Endothelial cell of umbilical vein (primary cell): ENCODE measurements at regions not wholly inside any gene's neighbourhood (a gene's known extent, or its start where the extent isn't known, plus 50 kb on each side); places are given as distances from the start of the nearest gene placed in this dataset.

Source experiments
- BruUV-seq: library from RNA; stranded (reverse); fragments of 400-500 nt; replicated peaks from 2 replicates; lab custom pipeline; 2021; lab: Mats Ljungman, UMichigan
- CTCF ChIA-PET: fragments of 300-600, 350-600 bp; sonication (Branson Sonifier 250); formaldehyde crosslinking; loops from one replicate; lab custom pipeline; 2021; ENCODE audit warnings: antibody characterized with exemption, inconsistent platforms; lab: Charles Lee
- POLR2A ChIA-PET: fragments of 300-600, 350-600 bp; sonication (Branson Sonifier 250); formaldehyde crosslinking; loops from one replicate; lab custom pipeline; 2021; ENCODE audit warnings: antibody characterized with exemption, inconsistent platforms; lab: Charles Lee
- DNase-seq: peaks from one replicate; pipeline ENCODE4 v3.0.0-alpha.2; 2011; ENCODE audit warnings: low read depth, low spot score
- FAIRE-seq: peaks from 2 replicates; lab custom pipeline; 2011; peaks lifted over from hg19 to GRCh38; lab: Jason Lieb, UNC
- H2AFZ ChIP-seq: 2 replicates; pipeline ENCODE4 v1.6.0; 2012; ENCODE audit warnings: low read depth, low read length, control low read depth, inconsistent platforms
- H3K27ac ChIP-seq: 2 replicates; pipeline ENCODE4 v1.5.1; 2011; ENCODE audit warnings: low read depth, mild to moderate bottlenecking, control low read depth, low read length, moderate library complexity; ENCODE audit not compliant: insufficient read depth
- H3K27me3 ChIP-seq, 2 experiments: 2 replicates each; pipeline versions ENCODE4 v1.6.0 to v1.6.1; 2011; ENCODE audit warnings: low read length in 2 of 2, mixed read lengths in 1 of 2; ENCODE audit not compliant: control insufficient read depth in 2 of 2, insufficient read depth in 2 of 2
- H3K36me3 ChIP-seq, 2 experiments: 2 replicates in 1 of 2; 3 replicates in 1 of 2; pipeline ENCODE4 v1.5.1; 2011; ENCODE audit warnings: low read length in 2 of 2, mild to moderate bottlenecking in 1 of 2, moderate library complexity in 1 of 2; ENCODE audit not compliant: control insufficient read depth in 2 of 2, insufficient read depth in 2 of 2; ENCODE audit errors: extremely low read depth in 1 of 2
- H3K4me1 ChIP-seq: 3 replicates; pipeline ENCODE4 v1.5.1; 2011; ENCODE audit warnings: mild to moderate bottlenecking, low read length; ENCODE audit not compliant: control insufficient read depth, insufficient read depth; ENCODE audit errors: extremely low read depth
- H3K4me2 ChIP-seq: 2 replicates; pipeline ENCODE4 v1.6.1; 2011; ENCODE audit warnings: low read length, control low read depth, mixed read lengths; ENCODE audit not compliant: insufficient read depth
- H3K4me3 ChIP-seq, 3 experiments: fragments of 200-600 bp in 1 of 3; sonication (generic), shearing (Covaris generic) in 1 of 3; replicated peaks in 1 of 3; 2 replicates each; pipeline ENCODE4 v1.5.1; 2011 to 2016; ENCODE audit warnings: control low read depth in 3 of 3, low read length in 3 of 3, mild to moderate bottlenecking in 2 of 3, inconsistent platforms in 1 of 3, low read depth in 1 of 3, moderate library complexity in 1 of 3; ENCODE audit not compliant: insufficient read depth in 1 of 3
- H3K79me2 ChIP-seq: 2 replicates; pipeline ENCODE4 v1.6.0; 2012; ENCODE audit warnings: low read length, inconsistent platforms; ENCODE audit not compliant: control insufficient read depth, insufficient read depth
- H3K9ac ChIP-seq: replicated peaks from 2 replicates; pipeline ENCODE3; 2011; ENCODE audit warnings: low read length, control low read depth; ENCODE audit not compliant: insufficient read depth; ENCODE audit errors: extremely low read depth
- H3K9me1 ChIP-seq: replicated peaks from 3 replicates; pipeline ENCODE4 v1.6.0; 2011; ENCODE audit warnings: mild to moderate bottlenecking, low read length; ENCODE audit not compliant: control insufficient read depth, insufficient read depth; ENCODE audit errors: extremely low read depth
- H3K9me3 ChIP-seq: replicated peaks from 2 replicates; pipeline ENCODE4 v1.5.1; 2012; ENCODE audit warnings: low read length, inconsistent platforms; ENCODE audit not compliant: control insufficient read depth, insufficient read depth
- H4K20me1 ChIP-seq: replicated peaks from 2 replicates; pipeline ENCODE3; 2011; ENCODE audit warnings: mild to moderate bottlenecking, low read length; ENCODE audit not compliant: control insufficient read depth, insufficient read depth; ENCODE audit errors: extremely low read depth
- CTCF ChIP-seq, 2 donors: IDR thresholded peaks; 1 replicate in 1 of 2; 2 replicates in 1 of 2; pipeline ENCODE4 v1.5.1; 2011; ENCODE audit warnings: low read length in 2 of 2, mild to moderate bottlenecking in 2 of 2, moderate library complexity in 2 of 2, control low read depth in 1 of 2, inconsistent platforms in 1 of 2, low read depth in 1 of 2; ENCODE audit not compliant: insufficient read depth in 1 of 2; ENCODE audit errors: extremely low read depth in 1 of 2
- EZH2 ChIP-seq: IDR thresholded peaks from 2 replicates; pipeline ENCODE4 v1.6.1; 2012; ENCODE audit warnings: borderline replicate concordance, low read depth, mild to moderate bottlenecking, moderate library complexity, low read length, inconsistent platforms; ENCODE audit not compliant: severe bottlenecking
- FOS ChIP-seq: IDR thresholded peaks from 2 replicates; pipeline ENCODE4 v1.6.1; 2011; ENCODE audit warnings: mild to moderate bottlenecking, low read length, moderate library complexity, borderline replicate concordance; ENCODE audit not compliant: insufficient read depth
- GATA2 ChIP-seq: IDR thresholded peaks from 2 replicates; pipeline ENCODE4 v1.7.0; 2011; ENCODE audit warnings: low read depth, mild to moderate bottlenecking, moderate library complexity, mixed read lengths, low read length; ENCODE audit not compliant: insufficient read length, insufficient read depth
- JUN ChIP-seq: IDR thresholded peaks from 2 replicates; pipeline ENCODE4 v1.6.1; 2011; ENCODE audit warnings: borderline replicate concordance, low read depth; ENCODE audit not compliant: insufficient read length, insufficient read depth
- MAX ChIP-seq: IDR thresholded peaks from 2 replicates; pipeline ENCODE4 v1.6.1; 2011; ENCODE audit not compliant: insufficient read depth, insufficient read length
- MYC ChIP-seq: IDR thresholded peaks from one replicate; pipeline ENCODE4 v1.6.1; 2011; ENCODE audit warnings: mild to moderate bottlenecking, low read depth, low read length
- POLR2A ChIP-seq: IDR thresholded peaks from 2 replicates; pipeline ENCODE4 v1.6.1; 2012; ENCODE audit warnings: low read depth, mild to moderate bottlenecking, control low read depth, low read length
- POLR2AphosphoS5 ChIP-seq: IDR thresholded peaks from 2 replicates; pipeline ENCODE4 v1.6.1; 2012; ENCODE audit warnings: low read depth, mild to moderate bottlenecking, control low read depth, low read length, moderate library complexity; ENCODE audit not compliant: insufficient read depth
- dilution Hi-C: fragments of 300-500 bp; cut with MboI; formaldehyde crosslinking; loops from one replicate; pipeline ENCODE4 v1.15.0; 2019; ENCODE audit warnings: low sequenced_read_pairs; ENCODE audit not compliant: extremely low pct_ligation_motif_present
- intact Hi-C: fragments of 100-400 bp; cut with micrococcal nuclease; formaldehyde crosslinking; loops from one replicate; pipeline ENCODE4 v1.10.0; 2022

GRCh38 chr4:82247171-82247570 is 126.6 kb downstream of the HNRNPD start:
- Histone ChIP-seq H3K36me3 (no peaks in the 10 kb centered on the region), H3K27me3 (no peaks in the 10 kb centered on the region), H2AFZ (no peak overlapping the region), H3K4me3 (no peak overlapping the region), H3K4me2 (no peak overlapping the region), H3K9me1 (no peaks in the 10 kb centered on the region), H3K27ac (no peak overlapping the region), H4K20me1 (no peaks in the 10 kb centered on the region), H3K79me2 (no peaks in the 10 kb centered on the region), H3K4me1 (no peaks in the 10 kb centered on the region), H3K9ac (no peak overlapping the region), H3K9me3 (no peaks in the 10 kb centered on the region)
- dilution Hi-C loops: no loop called here
- no TSS peak for BruUV-seq
- no peak for DNase-seq
- ChIA-PET CTCF (no interaction called here), POLR2A (no interaction called here)
- FAIRE-seq: no peak
- no peak for TF ChIP-seq POLR2AphosphoS5
- no peak for TF ChIP-seq EZH2
- TF ChIP-seq MYC: no peak
- no peak for TF ChIP-seq FOS
- TF ChIP-seq MAX: no peak
- TF ChIP-seq GATA2: no peak
- no peak for TF ChIP-seq JUN
- TF ChIP-seq POLR2A: no peak
- no peak for TF ChIP-seq CTCF (IDR thresholded peaks at IDR 0.05; ENCODE audit: extremely low read depth in 1 of 2, insufficient read depth in 1 of 2, low read depth in 1 of 2, low read length in 2 of 2)
- intact Hi-C loops: no loop called here
